ENCODE measurements at regions not wholly inside any gene's neighbourhood (a gene's known extent, or its start where the extent isn't known, plus 50 kb on each side); places are given as distances from the start of the nearest gene placed in this dataset.

- Histone ChIP-seq H3K4me1 (no peaks in the 10 kb centered on the region), H3K9me3 (no peaks in the 10 kb centered on the region), H3K4me3 (no peak overlapping the region), H3K4me2 (no peak overlapping the region), H3K27ac (no peak overlapping the region)
- POLR2A ChIA-PET: no interaction called here
- ATAC-seq (no peak), FAIRE-seq (no peak), DNase-seq (ENCODE audit: low read depth in 1 of 2, low spot score in 1 of 2) (no peak)
- CTCF ChIA-PET: interaction anchor here (0.5 to 1.4 kb wide), 2 partner anchors 10 to 191 kb away, joined by 3 to 5 read pairs; no protein-coding TSS in a partner anchor
- TF ChIP-seq HOXA7 (CRISPR knock-in tag; IDR thresholded peaks at IDR 0.05) (no peak), PBX3 (IDR thresholded peaks at IDR 0.05) (no peak), TFCP2L1 (CRISPR knock-in tag; IDR thresholded peaks at IDR 0.05) (no peak), HES2 (IDR thresholded peaks at IDR 0.05) (no peak), ELK1 (IDR thresholded peaks at IDR 0.05; ENCODE audit: low read depth, low read length) (no peak), CEBPB (IDR thresholded peaks at IDR 0.05) (no peak), PHF8 (IDR thresholded peaks at IDR 0.05; ENCODE audit: borderline replicate concordance, low read depth) (no peak), HMGXB4 (CRISPR knock-in tag; IDR thresholded peaks at IDR 0.05; ENCODE audit: borderline replicate concordance) (no peak), CHD2 (IDR thresholded peaks at IDR 0.05; ENCODE audit: low read length, partially characterized antibody) (no peak), CBX8 (IDR thresholded peaks at IDR 0.05) (no peak), ZNF302 (CRISPR knock-in tag; IDR thresholded peaks at IDR 0.05) (no peak), RNF2 (IDR thresholded peaks at IDR 0.05; ENCODE audit: borderline replicate concordance, low read depth) (no peak), BHLHE40 (IDR thresholded peaks at IDR 0.05; ENCODE audit: low read depth, low read length) (no peak)
- 54% methylated on average over 3 of the region's 3 CpGs for WGBS (ENCODE audit: missing lambda C conversion rate)
These were observed 119.4 kb downstream of the KCNJ2 start for GRCh38 chr17:70288540-70289290.

GRCh38 chr17:70290770-70291169, 121.4 kb downstream of the KCNJ2 start:
- no peak for FAIRE-seq
- H3K9me3 ChIP-seq: no peaks in the 10 kb centered on the region
- 50% methylated on average over 2 of the region's 2 CpGs for WGBS (ENCODE audit: missing lambda C conversion rate)
- no peak for TF ChIP-seq ZNF302 (CRISPR knock-in tag; IDR thresholded peaks at IDR 0.05)
- TF ChIP-seq MAFK (IDR thresholded peaks at IDR 0.05; ENCODE audit: partially characterized antibody): peak; percentile 42
- TF ChIP-seq EHF (CRISPR knock-in tag; IDR thresholded peaks at IDR 0.05): no peak
- no peak for TF ChIP-seq HEYL (CRISPR knock-in tag; IDR thresholded peaks at IDR 0.05)
- no peak for TF ChIP-seq RARB (CRISPR knock-in tag; IDR thresholded peaks at IDR 0.05)
- no peak for TF ChIP-seq JUNB (IDR thresholded peaks at IDR 0.05)
- POLR2A ChIA-PET: no interaction called here
- no peak for DNase-seq (ENCODE audit: low read depth in 1 of 2, low spot score in 1 of 2)
- no peak overlapping the region for H3K4me2 ChIP-seq
- CTCF ChIA-PET: interaction anchor here (1.1 kb wide), 1 partner anchor 10 kb away, joined by 3 read pairs; no protein-coding TSS in a partner anchor
- ATAC-seq: no peak
- H3K27ac ChIP-seq: no peak overlapping the region
- H3K4me1 ChIP-seq: no peaks in the 10 kb centered on the region
- no peak overlapping the region for H3K4me3 ChIP-seq

- no peak for DNase-seq (ENCODE audit: low read depth in 1 of 2, low spot score in 1 of 2)
- 4% methylated on average over 1 of the region's 1 CpG for WGBS (ENCODE audit: missing lambda C conversion rate)
- no peak overlapping the region for H3K27ac ChIP-seq
- POLR2A ChIA-PET: no interaction called here
- ATAC-seq: no peak
- H3K4me3 ChIP-seq: no peak overlapping the region
- FAIRE-seq: no peak
- H3K9me3 ChIP-seq: peaks cover 4% of the 10 kb centered on the region; the same call in 1 of the 3 replicates
- CTCF ChIA-PET: no interaction called here
- no peaks in the 10 kb centered on the region for H3K4me1 ChIP-seq
- no peak overlapping the region for H3K4me2 ChIP-seq
- TF ChIP-seq EHF (CRISPR knock-in tag; IDR thresholded peaks at IDR 0.05): no peak
- no peak for TF ChIP-seq HOXA7 (CRISPR knock-in tag; IDR thresholded peaks at IDR 0.05)
- TF ChIP-seq SMC3 (IDR thresholded peaks at IDR 0.05): no peak
- no peak for TF ChIP-seq FOSB (CRISPR knock-in tag; IDR thresholded peaks at IDR 0.05)
- TF ChIP-seq ATOH8 (CRISPR knock-in tag; IDR thresholded peaks at IDR 0.05; ENCODE audit: low read depth): no peak
- no peak for TF ChIP-seq GATA3 (IDR thresholded peaks at IDR 0.05; ENCODE audit: borderline replicate concordance)
- TF ChIP-seq E2F6 (IDR thresholded peaks at IDR 0.05; ENCODE audit: borderline replicate concordance, low read depth): no peak
- TF ChIP-seq CBX2 (IDR thresholded peaks at IDR 0.05; ENCODE audit: borderline replicate concordance, low read depth): no peak
- no peak for TF ChIP-seq KDM1A (IDR thresholded peaks at IDR 0.05; ENCODE audit: low read depth)
- TF ChIP-seq RCOR1 (IDR thresholded peaks at IDR 0.05; ENCODE audit: low read depth, low read length): no peak
- no peak for TF ChIP-seq PBX3 (IDR thresholded peaks at IDR 0.05)
- no peak for TF ChIP-seq NPAS2 (CRISPR knock-in tag; IDR thresholded peaks at IDR 0.05; ENCODE audit: borderline replicate concordance)
- TF ChIP-seq RFX5 (IDR thresholded peaks at IDR 0.05): no peak
These were observed 123.0 kb downstream of the KCNJ2 start for GRCh38 chr17:70292366-70292765.
